GM19240 (cell line): ENCODE measurements at regions not wholly inside any gene's neighbourhood (a gene's known extent, or its start where the extent isn't known, plus 50 kb on each side); places are given as distances from the start of the nearest gene placed in this dataset.

Source experiments
- DNase-seq: peaks from one replicate; pipeline ENCODE4 v3.0.0; 2011; ENCODE audit warnings: low spot score; ENCODE audit not compliant: insufficient read length

GRCh38 chr7:46554688-46555422 is 633.8 kb upstream of the IGFBP3 start:
- no peak for DNase-seq

GRCh38 chr7:46551603-46552002 is 630.5 kb upstream of the IGFBP3 start:
- no peak for DNase-seq

DNA sequence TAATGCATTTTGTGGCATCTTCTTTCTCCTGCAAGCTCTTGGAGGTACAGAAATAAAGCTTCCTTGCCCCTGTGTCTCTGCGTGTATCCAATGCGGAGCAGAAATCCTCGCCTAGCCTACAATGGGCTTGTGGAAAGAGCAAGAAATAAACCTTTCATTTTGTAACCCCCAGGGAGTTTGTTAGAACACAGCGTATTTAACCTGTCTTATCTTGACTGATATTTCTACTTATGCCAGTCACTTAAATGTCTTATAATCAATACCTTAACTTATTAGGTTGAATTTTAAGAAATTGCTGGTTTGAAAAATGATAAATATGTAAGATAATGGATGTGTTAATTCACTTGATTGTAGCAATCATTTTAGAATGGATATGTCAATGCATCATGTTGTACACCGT is 629.8 kb upstream of the IGFBP3 start:
- DNase-seq = no peak

DNA sequence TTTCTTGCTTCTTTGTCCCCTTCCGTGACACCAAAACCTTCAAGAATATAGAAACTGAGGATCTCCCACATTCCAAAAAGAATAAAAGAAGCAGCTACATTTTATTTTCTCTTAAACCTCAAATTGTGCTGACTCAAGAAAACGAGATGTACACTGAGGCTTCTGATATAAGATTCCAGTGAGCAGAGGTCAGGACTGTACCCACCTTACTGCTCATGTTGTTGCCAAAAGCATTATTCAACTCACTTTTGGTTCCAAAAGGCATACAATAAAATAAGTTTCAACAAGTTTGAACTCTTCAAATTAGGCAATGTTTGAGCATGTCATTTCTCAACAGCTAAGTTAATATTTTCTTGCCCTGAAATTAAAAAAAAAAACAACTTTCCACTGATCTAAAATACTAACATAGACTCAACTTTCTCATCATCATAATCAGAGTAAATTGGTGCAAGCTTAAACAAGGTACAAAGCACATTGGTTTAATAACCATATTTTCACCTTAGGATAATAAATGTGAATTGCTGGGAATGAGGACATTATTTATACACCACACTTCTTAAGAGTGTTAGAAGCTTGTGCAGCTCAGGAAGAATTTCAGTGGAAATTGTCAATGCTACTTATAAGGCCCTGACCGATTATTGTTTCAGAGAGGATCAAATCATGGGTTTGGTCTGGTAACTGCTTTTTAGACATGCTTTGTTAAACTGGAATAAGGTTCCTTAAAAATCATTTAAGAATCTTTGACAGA is 629.0 kb upstream of the IGFBP3 start:
- no peak for DNase-seq

DNA sequence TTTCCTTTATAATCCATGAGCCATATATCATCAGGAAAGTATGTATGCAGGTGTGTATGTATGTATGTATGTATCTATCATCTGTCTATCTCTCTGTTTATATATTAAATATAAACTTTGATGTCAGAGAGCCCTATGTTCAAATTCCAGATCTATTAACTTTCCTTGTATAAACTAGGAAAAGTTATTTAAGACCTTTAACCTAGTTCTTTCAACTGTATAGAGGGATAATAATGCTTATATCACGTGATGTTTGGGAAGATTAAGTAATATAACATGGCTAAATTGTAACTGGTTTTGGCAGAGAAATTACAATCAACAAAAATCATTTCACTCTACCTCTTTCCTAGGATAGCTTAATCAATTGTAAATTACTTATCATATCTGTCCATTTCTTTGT is 628.3 kb upstream of the IGFBP3 start:
- no peak for DNase-seq

- DNase-seq = no peak
Measured at GRCh38 chr7:46547044-46547443, 626.0 kb upstream of the IGFBP3 start.

- no peak for DNase-seq
Measured at GRCh38 chr7:46545790-46546189, 624.7 kb upstream of the IGFBP3 start.

GRCh38 chr7:46544396-46545008 is 623.4 kb upstream of the IGFBP3 start:
- DNase-seq = no peak

DNA sequence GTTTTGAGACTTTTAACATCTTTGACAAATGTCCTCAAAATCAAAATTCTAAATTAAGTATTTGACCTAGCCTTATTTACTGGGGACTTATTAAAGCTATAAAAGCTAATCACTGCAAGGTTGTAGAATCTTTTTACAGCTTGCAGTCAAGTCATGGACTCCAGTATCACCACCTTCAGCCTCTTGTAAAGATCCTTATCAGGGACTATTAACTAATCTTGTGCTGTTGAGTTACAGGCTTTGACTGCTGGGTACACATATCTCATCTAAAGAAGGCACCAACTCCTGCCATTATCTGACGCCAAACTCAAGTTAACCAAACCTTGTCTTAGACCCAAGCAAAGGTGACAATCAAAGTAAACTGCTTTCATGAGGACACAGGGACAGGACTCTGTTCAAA is 621.0 kb upstream of the IGFBP3 start:
- no peak for DNase-seq

DNA sequence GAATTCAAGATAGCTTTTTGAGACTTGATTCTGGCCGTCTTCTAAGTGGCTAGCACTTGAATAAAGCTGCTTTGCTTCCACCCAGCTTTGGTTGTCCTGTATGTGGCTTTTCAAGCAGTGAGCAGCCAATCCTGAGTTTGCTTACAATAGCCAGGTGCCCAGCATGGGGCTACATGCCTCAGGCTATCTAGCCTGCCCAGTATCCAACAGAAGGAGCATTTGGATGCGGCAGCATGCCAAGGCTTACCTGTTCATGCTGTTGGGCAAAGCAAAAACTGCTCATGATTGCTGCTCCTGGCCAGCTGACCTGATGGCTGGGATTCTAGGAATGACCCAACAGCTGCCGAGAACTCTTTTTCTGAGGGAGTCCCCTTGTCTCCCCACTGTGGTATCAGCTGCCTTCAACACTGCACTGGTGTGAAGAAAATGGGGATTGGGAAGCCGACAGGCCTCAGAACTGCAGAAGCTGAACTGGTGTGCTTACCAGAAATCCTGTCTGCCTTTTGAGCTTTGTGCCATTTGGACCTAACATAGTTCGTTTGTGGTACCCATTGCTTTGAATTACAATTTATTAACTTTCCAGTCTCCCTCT is 618.9 kb upstream of the IGFBP3 start:
- DNase-seq = no peak

- no peak for DNase-seq
Measured at GRCh38 chr7:46537191-46537905, 616.3 kb upstream of the IGFBP3 start.

DNA sequence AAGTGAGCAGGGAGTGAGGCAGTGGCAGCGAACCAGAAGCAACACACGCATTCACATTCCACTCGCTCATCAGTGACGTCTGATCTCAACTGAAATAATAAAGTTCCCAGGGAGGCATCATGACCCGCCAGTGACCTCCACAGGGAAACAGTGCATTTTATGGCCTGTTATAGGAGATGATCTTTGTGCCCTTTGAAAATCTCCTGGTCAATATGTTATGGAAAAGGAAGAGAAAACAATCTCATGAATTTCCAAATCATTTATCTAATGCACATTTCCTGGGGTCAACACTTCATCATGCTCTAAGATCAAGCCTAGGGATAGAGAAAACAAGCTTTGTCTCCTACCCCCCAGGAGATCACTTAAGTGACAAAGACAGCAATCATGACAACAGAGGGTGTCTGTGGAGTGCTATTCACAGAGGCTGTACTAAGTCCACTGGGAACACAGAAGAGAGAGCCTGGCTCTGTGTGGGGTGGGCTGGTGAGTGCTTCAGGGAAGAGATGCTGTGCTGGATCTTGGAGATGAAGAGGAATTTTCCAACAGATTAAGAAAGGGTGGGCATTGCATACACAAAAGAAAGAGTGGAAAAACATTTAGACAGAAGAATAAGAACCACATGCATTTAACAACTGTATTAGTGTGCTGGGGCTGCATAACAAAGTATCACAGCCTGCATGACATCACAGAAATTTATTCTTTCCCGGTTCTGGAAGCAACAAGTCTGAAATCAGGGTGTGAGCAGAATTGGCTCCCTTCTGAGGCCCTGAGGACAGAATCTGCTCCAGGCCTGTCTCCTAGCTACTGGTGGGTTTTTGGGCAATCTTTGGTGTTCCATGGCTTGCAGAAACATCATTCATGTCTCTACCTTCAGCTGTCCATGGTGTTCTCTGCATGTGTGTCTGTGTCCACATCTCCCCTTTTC is 613.9 kb upstream of the IGFBP3 start:
- no peak for DNase-seq

GRCh38 chr7:46533946-46534345 is 612.9 kb upstream of the IGFBP3 start:
- DNase-seq = no peak

GRCh38 chr7:46532571-46532970 is 611.5 kb upstream of the IGFBP3 start:
- DNase-seq = no peak

DNA sequence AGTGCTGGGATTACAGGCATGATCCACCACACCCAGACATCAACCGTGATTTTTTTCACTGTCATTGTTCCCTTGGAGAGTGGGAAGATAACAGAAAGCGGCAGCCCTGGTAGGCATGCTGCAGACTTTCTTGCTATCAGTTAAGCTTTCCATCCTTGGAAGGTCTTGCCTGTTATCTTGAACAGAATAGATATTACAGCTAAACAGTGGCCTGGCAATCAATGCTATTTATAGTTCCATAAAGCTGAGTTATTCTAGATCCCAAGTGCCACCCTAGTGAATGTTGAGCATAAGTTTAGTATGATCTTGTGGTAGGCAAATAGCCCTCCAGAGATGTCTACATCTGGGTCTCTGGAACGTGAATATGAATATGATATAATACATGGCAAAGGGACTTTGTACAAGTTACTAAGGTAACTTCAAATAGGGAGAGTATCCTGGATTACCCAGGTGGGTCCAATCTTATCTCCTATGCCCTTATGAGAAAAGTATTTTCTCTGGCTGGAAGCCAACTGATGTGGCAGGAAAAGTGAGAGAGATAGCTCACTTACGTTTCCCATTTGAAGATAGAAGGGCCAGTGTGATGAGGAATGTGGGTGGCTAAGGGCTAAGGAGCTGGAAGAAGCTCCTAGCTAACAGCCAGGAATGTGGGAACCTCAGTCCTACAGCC is 609.1 kb upstream of the IGFBP3 start:
- no peak for DNase-seq

GRCh38 chr7:46527360-46527759 is 606.3 kb upstream of the IGFBP3 start:
- DNase-seq = no peak

DNA sequence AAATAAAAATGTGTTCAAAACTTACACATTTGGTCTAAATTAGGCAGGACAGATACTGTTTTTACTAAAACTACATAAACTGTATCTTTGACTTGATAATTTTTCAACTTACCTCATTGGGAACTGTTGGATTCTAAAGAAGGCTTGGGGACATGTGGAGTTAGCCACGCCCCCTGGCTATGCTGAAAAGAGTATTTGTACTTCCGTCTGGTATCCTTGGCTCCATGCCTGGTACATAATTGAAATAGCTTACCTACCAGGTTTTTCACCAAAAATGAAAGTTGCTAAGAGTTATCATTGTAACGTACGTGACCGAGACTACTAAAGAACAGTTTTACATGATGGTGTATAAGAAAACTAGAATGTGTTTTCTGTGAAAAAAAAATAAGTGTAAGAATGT is 604.8 kb upstream of the IGFBP3 start:
- DNase-seq = no peak

DNA sequence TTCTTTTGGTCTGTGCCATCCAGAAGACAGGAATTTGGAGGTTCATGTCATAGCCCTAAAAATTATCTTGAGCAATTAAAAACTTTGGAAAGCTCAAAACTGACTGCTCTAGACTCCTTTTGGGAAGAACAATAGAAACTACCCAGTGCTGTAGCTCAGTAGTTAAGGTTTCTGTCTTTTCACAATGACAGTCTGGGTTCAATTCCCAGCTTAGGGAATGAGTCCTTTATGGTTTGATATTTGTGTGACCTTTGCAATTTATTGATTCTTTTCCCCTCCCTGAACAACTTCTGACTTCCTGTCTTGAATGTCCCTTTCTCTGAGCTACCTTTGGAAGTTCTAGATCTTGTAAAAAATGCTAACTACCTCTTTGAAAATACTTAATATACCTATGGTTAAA is 603.3 kb upstream of the IGFBP3 start:
- no peak for DNase-seq

- DNase-seq = no peak
Measured at GRCh38 chr7:46522354-46522906, 601.4 kb upstream of the IGFBP3 start.

DNA sequence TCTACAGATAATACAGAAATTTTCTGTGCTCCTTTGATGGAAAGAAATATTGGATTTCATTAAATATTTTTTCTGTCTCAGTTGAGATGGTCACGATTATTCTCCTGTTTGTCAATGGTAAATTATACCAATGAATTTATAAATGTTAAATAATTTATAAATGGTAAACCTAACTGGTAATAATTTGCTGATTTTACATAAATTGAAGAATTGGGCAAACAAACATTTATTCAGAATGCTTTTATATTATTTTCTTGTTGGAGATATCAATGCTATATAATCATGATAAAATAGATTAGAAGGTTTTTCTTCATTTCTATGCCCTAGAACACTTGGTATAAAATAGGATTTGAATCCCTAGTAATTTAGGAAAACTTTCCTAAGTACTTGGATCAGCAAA is 597.6 kb upstream of the IGFBP3 start:
- no peak for DNase-seq
